GM12878 (cell line): ENCODE measurements at regions not wholly inside any gene's neighbourhood (a gene's known extent, or its start where the extent isn't known, plus 50 kb on each side); places are given as distances from the start of the nearest gene placed in this dataset.

ENCODE experiments used
- ATAC-seq: fragments of 200-7000 bp; cut with Tn5 transposase; 3 replicates; pipeline ENCODE4 v1.9.1; 2020; ENCODE audit warnings: mild to moderate bottlenecking, moderate library complexity
- BruUV-seq: library from RNA; stranded (reverse); fragments of 400-500 nt; replicated peaks from 2 replicates; lab custom pipeline; 2021; lab: Mats Ljungman, UMichigan
- CTCF ChIA-PET: fragments of 300-600 bp; sonication (Branson Sonifier 250); formaldehyde crosslinking; extraction: SDS; loops from one replicate; lab custom pipeline; 2021; ENCODE audit warnings: inconsistent platforms; lab: Yijun Ruan, JAX
- POLR2A ChIA-PET: fragments of 350-600 bp; formaldehyde crosslinking; extraction: SDS; loops from one replicate; lab custom pipeline; 2021; ENCODE audit warnings: inconsistent platforms; lab: Charles Lee
- RAD21 ChIA-PET: fragments of 300-600 bp; sonication (Branson Sonifier 250); formaldehyde crosslinking; loops from one replicate; lab custom pipeline; 2023; ENCODE audit warnings: antibody characterized with exemption; ENCODE audit not compliant: unreplicated experiment; lab: Charles Lee
- SMC1A ChIA-PET: fragments of 300-600 bp; sonication (Branson Sonifier 250); formaldehyde crosslinking; loops from one replicate; lab custom pipeline; 2023; ENCODE audit not compliant: unreplicated experiment, uncharacterized antibody; lab: Charles Lee
- DNase-seq: peaks from one replicate; pipeline ENCODE4 v3.0.0-alpha.2; 2011; ENCODE audit warnings: low read depth, low spot score
- FAIRE-seq: peaks from 3 replicates; lab custom pipeline; 2011; peaks lifted over from hg19 to GRCh38; lab: Jason Lieb, UNC
- H2AFZ ChIP-seq: 2 replicates; pipeline ENCODE4 v1.6.0; 2011; ENCODE audit warnings: low read depth, low read length, control low read depth; ENCODE audit not compliant: control insufficient read depth
- H3K27ac ChIP-seq: 2 replicates; pipeline ENCODE4 v1.5.1; 2011; ENCODE audit warnings: control low read depth; ENCODE audit not compliant: control insufficient read depth, insufficient read depth
- H3K27me3 ChIP-seq, 2 experiments: replicated peaks in 1 of 2; 2 replicates each; pipeline versions ENCODE4 v1.6.0 to v1.6.1; 2011; ENCODE audit warnings: low read length in 1 of 2; ENCODE audit not compliant: control insufficient read depth in 2 of 2, insufficient read depth in 2 of 2
- H3K36me3 ChIP-seq, 2 experiments: 2 replicates each; pipeline ENCODE4 v1.5.1; 2011; ENCODE audit warnings: low read length in 1 of 2; ENCODE audit not compliant: control insufficient read depth in 2 of 2, insufficient read depth in 2 of 2
- H3K4me1 ChIP-seq: 2 replicates; pipeline ENCODE4 v1.6.1; 2011; ENCODE audit warnings: mild to moderate bottlenecking, low read length, moderate library complexity, mixed read lengths; ENCODE audit not compliant: control insufficient read depth, insufficient read depth
- H3K4me2 ChIP-seq: 2 replicates; pipeline ENCODE4 v1.6.0; 2011; ENCODE audit warnings: control low read depth; ENCODE audit not compliant: control insufficient read depth, insufficient read depth
- H3K4me3 ChIP-seq: fragments of 200-600 bp; sonication (generic); 2 replicates; pipeline ENCODE4 v1.5.1; 2016
- H3K79me2 ChIP-seq: 2 replicates; pipeline ENCODE4 v1.6.0; 2011; ENCODE audit warnings: low read length; ENCODE audit not compliant: control insufficient read depth, insufficient read depth
- H3K9ac ChIP-seq: 2 replicates; pipeline ENCODE4 v1.8.0; 2011; ENCODE audit warnings: low read length, control low read depth, mixed read lengths; ENCODE audit not compliant: control insufficient read depth, insufficient read depth
- H3K9me3 ChIP-seq: replicated peaks from 3 replicates; pipeline ENCODE4 v1.5.1; 2011; ENCODE audit warnings: mild to moderate bottlenecking, low read length; ENCODE audit not compliant: control insufficient read depth, insufficient read depth
- H4K20me1 ChIP-seq: 2 replicates; pipeline ENCODE4 v1.6.0; 2011; ENCODE audit not compliant: control insufficient read depth, insufficient read depth
- DPF2 ChIP-seq: fragments of 450-650 bp; IDR thresholded peaks from 2 replicates; pipeline ENCODE4 v1.6.1; 2017; ENCODE audit warnings: mild to moderate bottlenecking
- FOS ChIP-seq: IDR thresholded peaks from 3 replicates; pipeline ENCODE4 v1.6.1; 2011; ENCODE audit warnings: borderline replicate concordance; ENCODE audit not compliant: insufficient read length; ENCODE audit errors: extremely low read depth
- IKZF1 ChIP-seq: fragments of 450-650 bp; conservative IDR thresholded peaks from 2 replicates; pipeline ENCODE4 v1.6.1; 2017; ENCODE audit warnings: antibody characterized with exemption, mild to moderate bottlenecking
- IKZF2 ChIP-seq, 2 experiments: fragments of 450-650 bp; IDR thresholded peaks; 2 replicates each; pipeline ENCODE4 v1.6.1; 2017; ENCODE audit warnings: mild to moderate bottlenecking in 2 of 2, moderate library complexity in 2 of 2
- LARP7 ChIP-seq: fragments of 450-650 bp; IDR thresholded peaks from 2 replicates; pipeline ENCODE4 v1.6.1; 2017; ENCODE audit warnings: mild to moderate bottlenecking
- MEF2B ChIP-seq: fragments of 450-650 bp; IDR thresholded peaks from 2 replicates; pipeline ENCODE4 v1.6.1; 2018; ENCODE audit warnings: mild to moderate bottlenecking, moderate library complexity; ENCODE audit not compliant: partially characterized antibody, poor library complexity, severe bottlenecking
- RAD21 ChIP-seq: IDR thresholded peaks from 2 replicates; pipeline ENCODE4 v1.6.1; 2011; ENCODE audit warnings: mild to moderate bottlenecking, low read depth, low read length, moderate library complexity; ENCODE audit not compliant: insufficient read depth
- RB1 ChIP-seq: fragments of 450-650 bp; formaldehyde crosslinking; IDR thresholded peaks from 2 replicates; pipeline ENCODE4 v1.6.1; 2017; ENCODE audit warnings: mild to moderate bottlenecking, borderline replicate concordance
- SIX5 ChIP-seq: IDR thresholded peaks from 2 replicates; pipeline ENCODE4 v1.6.1; 2011; ENCODE audit warnings: mild to moderate bottlenecking, low read depth, low read length, moderate library complexity; ENCODE audit not compliant: severe bottlenecking
- SMC3 ChIP-seq: IDR thresholded peaks from 2 replicates; pipeline ENCODE4 v1.6.1; 2011; ENCODE audit warnings: low read length, improper control_type of control experiment, borderline replicate concordance
- ZNF207 ChIP-seq: fragments of 450-650 bp; IDR thresholded peaks from 2 replicates; pipeline ENCODE4 v1.6.1; 2014; ENCODE audit warnings: antibody characterized with exemption, mild to moderate bottlenecking, borderline replicate concordance
- WGBS: methylation state at CpG from one replicate; pipeline ENCODE4 v1.1.6; 2016; ENCODE audit warnings: low lambda C conversion rate; ENCODE audit not compliant: insufficient replicate concordance, insufficient coverage; ENCODE audit errors: missing lambda C conversion rate; 5-methylcytosine and 5-hydroxymethylcytosine counted together
- in situ Hi-C: fragments of 300-500 bp; cut with MboI; formaldehyde crosslinking; loops from 9 replicates; pipeline ENCODE4 v1.14.3; 2018; ENCODE audit warnings: mixed read lengths
- intact Hi-C: fragments of 100-400 bp; cut with micrococcal nuclease; formaldehyde crosslinking; loops from one replicate; pipeline ENCODE4 v1.14.2; 2022; ENCODE audit not compliant: unreplicated experiment
- TF ChIP-seq, protein P1 (sequence below): fragments of 450-650 bp; IDR thresholded peaks from 2 replicates; pipeline ENCODE4 v1.6.1; 2016; ENCODE audit warnings: mild to moderate bottlenecking

DNA sequence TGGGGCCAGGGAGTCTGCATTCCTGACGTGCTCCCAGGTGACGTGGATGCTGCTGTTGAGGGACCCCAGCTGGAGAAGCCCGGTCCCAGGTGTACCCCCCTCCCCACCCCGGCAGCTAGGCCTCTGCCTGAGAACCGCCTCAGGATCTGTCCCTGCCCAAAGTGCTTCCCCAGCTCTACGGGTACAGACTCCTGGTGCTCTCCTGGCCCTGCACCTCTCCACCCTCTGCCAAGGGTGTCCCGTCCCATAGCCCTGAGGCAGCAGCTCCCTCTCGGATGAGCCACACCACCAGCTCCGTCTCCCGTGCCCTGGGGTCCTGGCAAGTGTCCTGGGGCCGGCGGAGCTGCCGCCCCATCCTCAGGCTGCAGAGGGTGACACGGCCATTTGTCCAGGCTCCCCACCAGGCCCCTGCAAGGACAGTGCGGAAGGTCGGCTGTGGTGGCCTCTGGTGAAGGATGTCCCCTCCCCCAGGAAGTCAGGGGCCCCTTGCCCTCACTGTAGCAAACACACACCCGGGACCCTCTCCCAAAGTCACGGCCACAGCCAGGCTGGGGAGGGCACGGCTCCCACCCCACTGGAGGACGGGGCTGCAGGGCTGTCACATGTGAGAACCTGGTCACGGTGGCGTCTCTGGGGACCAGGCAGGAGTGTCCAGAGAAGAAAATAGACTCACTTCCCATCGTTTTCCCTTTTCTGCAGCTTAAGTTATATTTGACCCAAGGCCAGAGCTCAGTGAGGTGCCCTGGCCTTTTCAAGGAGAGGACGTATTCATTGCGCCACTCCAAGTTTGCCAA lies 74.4 kb upstream of the FBRSL1 start:
- H3K4me2 ChIP-seq, result peak overlapping the region; percentile 75
- no peak overlapping the region for H3K27ac ChIP-seq
- no peak overlapping the region for H3K9ac ChIP-seq
- FAIRE-seq (no peak), DNase-seq (no peak), ATAC-seq (peak; percentile 42)
- TF ChIP-seq RB1 (no peak), IKZF2 (IDR thresholded peaks at IDR 0.05) (0 out of 4 replicates have a peak, but pooled peaks of 1 of the 2 experiments have one; percentile 2)
- SMC1A ChIA-PET, result interaction anchor here (0.8 to 2.3 kb wide), 6 partner anchors 77 to 199 kb away, joined by 3 to 8 read pairs (median 4); no protein-coding TSS in a partner anchor
- in situ Hi-C loops (loop anchor here (5.0 kb wide), 3 partner anchors 97 to 197 kb away; partner anchors contain the start of gene LRCOL1), intact Hi-C loops (loop anchor here (1.0 to 2.0 kb wide), 4 partner anchors 109 to 261 kb away; no protein-coding TSS in a partner anchor)
- no TSS peak for BruUV-seq
- H3K27me3 ChIP-seq, result 0 out of 4 replicates have a peak, but pooled peaks cover 0 to 3% of the 10 kb centered on the region in 2 experiments
- RAD21 ChIA-PET, result interaction anchor here (1.0 to 3.2 kb wide), 11 partner anchors 12 to 200 kb away, joined by 3 to 23 read pairs (median 4); no protein-coding TSS in a partner anchor
- no peaks in the 10 kb centered on the region for H3K79me2 ChIP-seq
- H4K20me1 ChIP-seq, result no peaks in the 10 kb centered on the region
- CTCF ChIA-PET, result interaction anchor here (0.9 to 5.0 kb wide), 13 partner anchors 33 to 262 kb away, joined by 4 to 44 read pairs (median 5); no protein-coding TSS in a partner anchor
- H3K4me1 ChIP-seq, result peaks cover 3% of the 10 kb centered on the region; the same call in 1 of the 2 replicates
- H3K4me3 ChIP-seq, result no peak overlapping the region
- POLR2A ChIA-PET, result no interaction called here
- 31% methylated on average over 22 of the region's 25 CpGs for WGBS
- H2AFZ ChIP-seq, result peak overlapping the region; percentile 63
- no peaks in the 10 kb centered on the region for H3K36me3 ChIP-seq
- no peaks in the 10 kb centered on the region for H3K9me3 ChIP-seq

- DNase-seq (no peak), FAIRE-seq (peak; percentile 57), ATAC-seq (peak; percentile 99)
- no peaks in the 10 kb centered on the region for H3K36me3 ChIP-seq
- no peaks in the 10 kb centered on the region for H3K79me2 ChIP-seq
- no peaks in the 10 kb centered on the region for H3K9me3 ChIP-seq
- H3K27me3 ChIP-seq, result 0 out of 4 replicates have a peak, but pooled peaks cover 0 to under 1% of the 10 kb centered on the region in 2 experiments
- ChIA-PET POLR2A (no interaction called here), CTCF (interaction anchor here (0.8 to 5.0 kb wide), 15 partner anchors 31 to 261 kb away, joined by 3 to 44 read pairs (median 5); no protein-coding TSS in a partner anchor), RAD21 (interaction anchor here (0.8 to 3.2 kb wide), 14 partner anchors 13 to 263 kb away, joined by 3 to 23 read pairs (median 4); no protein-coding TSS in a partner anchor), SMC1A (interaction anchor here (0.8 to 2.3 kb wide), 7 partner anchors 78 to 261 kb away, joined by 3 to 8 read pairs (median 3); no protein-coding TSS in a partner anchor)
- in situ Hi-C loops, result loop anchor here (5.0 kb wide), 3 partner anchors 98 to 198 kb away; partner anchors contain the start of gene LRCOL1
- H3K4me3 ChIP-seq, result no peak overlapping the region
- peaks cover 3% of the 10 kb centered on the region; the same call in 1 of the 2 replicates for H3K4me1 ChIP-seq
- 10% methylated on average over 24 of the region's 30 CpGs for WGBS
- no TSS peak for BruUV-seq
- peak overlapping the region; percentile 63 for H2AFZ ChIP-seq
- H3K27ac ChIP-seq, result no peak overlapping the region
- H4K20me1 ChIP-seq, result no peaks in the 10 kb centered on the region
- H3K9ac ChIP-seq, result no peak overlapping the region
- intact Hi-C loops, result loop anchor here (1.0 to 2.0 kb wide), 4 partner anchors 110 to 260 kb away; no protein-coding TSS in a partner anchor
- H3K4me2 ChIP-seq, result peak overlapping the region; percentile 75
- TF ChIP-seq IKZF1, result peak; percentile 68
- TF ChIP-seq SIX5, result no peak
- peak; percentile 95 for TF ChIP-seq SMC3
- TF ChIP-seq ZNF207, result 0 out of 2 replicates have a peak, but pooled peaks have one; percentile 84
- peak; percentile 49; the same call in 1 of the 2 replicates for TF ChIP-seq LARP7
- TF ChIP-seq, protein P1, sequence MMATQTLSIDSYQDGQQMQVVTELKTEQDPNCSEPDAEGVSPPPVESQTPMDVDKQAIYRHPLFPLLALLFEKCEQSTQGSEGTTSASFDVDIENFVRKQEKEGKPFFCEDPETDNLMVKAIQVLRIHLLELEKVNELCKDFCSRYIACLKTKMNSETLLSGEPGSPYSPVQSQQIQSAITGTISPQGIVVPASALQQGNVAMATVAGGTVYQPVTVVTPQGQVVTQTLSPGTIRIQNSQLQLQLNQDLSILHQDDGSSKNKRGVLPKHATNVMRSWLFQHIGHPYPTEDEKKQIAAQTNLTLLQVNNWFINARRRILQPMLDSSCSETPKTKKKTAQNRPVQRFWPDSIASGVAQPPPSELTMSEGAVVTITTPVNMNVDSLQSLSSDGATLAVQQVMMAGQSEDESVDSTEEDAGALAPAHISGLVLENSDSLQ, result no peak
- TF ChIP-seq DPF2, result no peak
- TF ChIP-seq FOS, result no peak
- TF ChIP-seq MEF2B, result peak; percentile 33
- TF ChIP-seq RAD21, result peak; percentile 96
- TF ChIP-seq IKZF2 (IDR thresholded peaks at IDR 0.05), result 0 out of 4 replicates have a peak, but pooled peaks of 1 of the 2 experiments have one; percentile 28
These were observed 75.2 kb upstream of the FBRSL1 start for GRCh38 chr12:132414634-132415326.
